IMR-90 (cell line): ENCODE measurements at regions not wholly inside any gene's neighbourhood (a gene's known extent, or its start where the extent isn't known, plus 50 kb on each side); places are given as distances from the start of the nearest gene placed in this dataset.

Experiments used
- ATAC-seq: fragments of 200-7000 bp; cut with Tn5 transposase; 2 replicates; pipeline ENCODE4 v1.9.1; 2020; ENCODE audit warnings: low read depth, mild to moderate bottlenecking, moderate library complexity
- BruUV-seq: library from RNA; stranded (reverse); fragments of 400-500 nt; replicated peaks from 2 replicates; lab custom pipeline; 2021; lab: Mats Ljungman, UMichigan
- CTCF ChIA-PET: fragments of 300-600 bp; formaldehyde crosslinking; extraction: SDS; loops from one replicate; lab custom pipeline; 2021; ENCODE audit warnings: antibody characterized with exemption; lab: Yijun Ruan, JAX
- POLR2A ChIA-PET: fragments of 300-600 bp; sonication (Branson Sonifier 250); formaldehyde crosslinking; loops from one replicate; lab custom pipeline; 2022; ENCODE audit warnings: antibody characterized with exemption; ENCODE audit not compliant: unreplicated experiment; lab: Charles Lee
- DNase-seq: peaks from one replicate; pipeline ENCODE4 v3.0.0; 2013
- H2AFZ ChIP-seq: replicated peaks from 2 replicates; pipeline ENCODE3; 2013; ENCODE audit warnings: low read length, mild to moderate bottlenecking; ENCODE audit not compliant: poor library complexity
- H2AK5ac ChIP-seq: 2 replicates; pipeline ENCODE4 v1.6.1; 2013; ENCODE audit warnings: low read depth, low read length, inconsistent platforms
- H2AK9ac ChIP-seq: replicated peaks from 2 replicates; pipeline ENCODE3; 2013; ENCODE audit warnings: mild to moderate bottlenecking, low read depth, low read length, moderate library complexity; ENCODE audit not compliant: poor library complexity
- H2BK120ac ChIP-seq: 2 replicates; pipeline ENCODE4 v1.6.1; 2013; ENCODE audit warnings: low read depth, low read length, inconsistent platforms
- H2BK15ac ChIP-seq: 3 replicates; pipeline ENCODE4 v1.6.1; 2013; ENCODE audit warnings: low read depth, low read length, inconsistent platforms
- H2BK20ac ChIP-seq: 2 replicates; pipeline ENCODE4 v1.6.1; 2013; ENCODE audit warnings: low read depth, mild to moderate bottlenecking, inconsistent platforms, low read length, moderate library complexity
- H2BK5ac ChIP-seq: 2 replicates; pipeline ENCODE4 v1.6.1; 2013; ENCODE audit warnings: mild to moderate bottlenecking, low read depth, low read length, inconsistent platforms; ENCODE audit not compliant: poor library complexity, severe bottlenecking
- H3K14ac ChIP-seq: replicated peaks from 2 replicates; pipeline ENCODE4 v1.6.1; 2013; ENCODE audit warnings: low read depth, low read length, inconsistent platforms
- H3K18ac ChIP-seq: 2 replicates; pipeline ENCODE4 v1.6.1; 2013; ENCODE audit warnings: low read depth, low read length, control low read depth
- H3K23ac ChIP-seq: 2 replicates; pipeline ENCODE4 v1.6.1; 2013; ENCODE audit warnings: low read depth, low read length, inconsistent platforms
- H3K27ac ChIP-seq: 2 replicates; pipeline ENCODE4 v1.5.1; 2013; ENCODE audit warnings: mild to moderate bottlenecking, control low read depth, low read length; ENCODE audit not compliant: insufficient read depth
- H3K27me3 ChIP-seq: 2 replicates; pipeline ENCODE4 v1.6.1; 2013; ENCODE audit warnings: low read length; ENCODE audit not compliant: control insufficient read depth, insufficient read depth
- H3K36me3 ChIP-seq: 2 replicates; pipeline ENCODE4 v1.6.1; 2013; ENCODE audit warnings: low read length, mixed read lengths; ENCODE audit not compliant: control insufficient read depth, insufficient read depth
- H3K4ac ChIP-seq: 2 replicates; pipeline ENCODE4 v1.6.1; 2013; ENCODE audit warnings: low read depth, low read length, inconsistent platforms
- H3K4me1 ChIP-seq: 2 replicates; pipeline ENCODE4 v1.6.1; 2013; ENCODE audit warnings: low read length, mixed read lengths; ENCODE audit not compliant: control insufficient read depth, insufficient read depth
- H3K4me2 ChIP-seq: 2 replicates; pipeline ENCODE4 v1.6.1; 2013; ENCODE audit warnings: low read depth, mild to moderate bottlenecking, control low read depth, low read length, moderate library complexity
- H3K4me3 ChIP-seq: 2 replicates; pipeline ENCODE4 v1.5.1; 2013; ENCODE audit warnings: low read depth, mild to moderate bottlenecking, control low read depth, low read length, moderate library complexity; ENCODE audit not compliant: insufficient read depth
- H3K56ac ChIP-seq: 2 replicates; pipeline ENCODE4 v1.6.1; 2013; ENCODE audit warnings: low read length, inconsistent platforms; ENCODE audit not compliant: insufficient read depth; ENCODE audit errors: extremely low read depth
- H3K79me1 ChIP-seq, 2 experiments: 2 replicates each; pipeline ENCODE4 v1.6.1; 2013; ENCODE audit warnings: low read length in 2 of 2, inconsistent platforms in 1 of 2, low read depth in 1 of 2
- H3K9ac ChIP-seq: 2 replicates; pipeline ENCODE4 v1.6.1; 2013; ENCODE audit warnings: low read depth, low read length, control low read depth
- H3K9me1 ChIP-seq: 2 replicates; pipeline ENCODE4 v1.6.1; 2013; ENCODE audit warnings: low read length, inconsistent platforms; ENCODE audit not compliant: insufficient read depth
- H3K9me3 ChIP-seq: 2 replicates; pipeline ENCODE4 v1.6.1; 2013; ENCODE audit warnings: low read length; ENCODE audit not compliant: control insufficient read depth, insufficient read depth
- H4K20me1 ChIP-seq: 2 replicates; pipeline ENCODE4 v1.6.1; 2013; ENCODE audit warnings: low read length, inconsistent platforms; ENCODE audit not compliant: insufficient read depth
- H4K5ac ChIP-seq: 2 replicates; pipeline ENCODE4 v1.6.1; 2013; ENCODE audit warnings: mild to moderate bottlenecking, low read depth, low read length, control low read depth
- H4K8ac ChIP-seq, 2 experiments: 2 replicates each; pipeline ENCODE4 v1.6.1; 2013; ENCODE audit warnings: low read depth in 2 of 2, low read length in 2 of 2, control low read depth in 1 of 2, inconsistent platforms in 1 of 2
- H4K91ac ChIP-seq: 2 replicates; pipeline ENCODE4 v1.6.1; 2013; ENCODE audit warnings: low read depth, low read length, inconsistent platforms; ENCODE audit not compliant: insufficient read depth
- BHLHE40 ChIP-seq: fragments of 150-350 bp; IDR thresholded peaks from 2 replicates; pipeline ENCODE4 v1.6.1; 2016; ENCODE audit warnings: mild to moderate bottlenecking, low read depth, low read length
- CEBPB ChIP-seq: IDR thresholded peaks from 2 replicates; pipeline ENCODE4 v1.6.1; 2012; ENCODE audit warnings: low read depth, low read length, improper control_type of control experiment
- CHD1 ChIP-seq: IDR thresholded peaks from 2 replicates; pipeline ENCODE4 v1.6.1; 2012; ENCODE audit warnings: low read depth, low read length, improper control_type of control experiment
- FOS ChIP-seq: fragments of 150-350 bp; IDR thresholded peaks from 2 replicates; pipeline ENCODE4 v1.6.1; 2016; ENCODE audit warnings: low read depth, low read length
- MAFK ChIP-seq: IDR thresholded peaks from 2 replicates; pipeline ENCODE4 v1.6.1; 2012; ENCODE audit warnings: low read depth, low read length, improper control_type of control experiment
- MAZ ChIP-seq: IDR thresholded peaks from 2 replicates; pipeline ENCODE4 v1.6.1; 2012; ENCODE audit warnings: low read depth, mild to moderate bottlenecking, low read length, improper control_type of control experiment, moderate library complexity, borderline replicate concordance
- MXI1 ChIP-seq: IDR thresholded peaks from 2 replicates; pipeline ENCODE4 v1.6.1; 2012; ENCODE audit warnings: low read depth, mild to moderate bottlenecking, low read length, moderate library complexity, borderline replicate concordance
- NFE2L2 ChIP-seq: fragments of 150-350 bp; IDR thresholded peaks from 2 replicates; pipeline ENCODE4 v1.6.1; 2016; ENCODE audit warnings: low read depth, mild to moderate bottlenecking, low read length
- POLR2A ChIP-seq: IDR thresholded peaks from 2 replicates; pipeline ENCODE4 v1.6.1; 2012; ENCODE audit warnings: mild to moderate bottlenecking, low read depth, low read length
- RAD21 ChIP-seq: IDR thresholded peaks from 2 replicates; pipeline ENCODE4 v1.6.1; 2012; ENCODE audit warnings: low read length, improper control_type of control experiment
- RCOR1 ChIP-seq: IDR thresholded peaks from 2 replicates; pipeline ENCODE4 v1.6.1; 2012; ENCODE audit warnings: mild to moderate bottlenecking, low read length, improper control_type of control experiment; ENCODE audit not compliant: insufficient replicate concordance
- RFX5 ChIP-seq: IDR thresholded peaks from 2 replicates; pipeline ENCODE4 v1.8.0; 2012; ENCODE audit warnings: low read depth, mild to moderate bottlenecking, low read length, moderate library complexity
- SMC3 ChIP-seq: fragments of 150-350 bp; IDR thresholded peaks from 2 replicates; pipeline ENCODE4 v1.6.1; 2016; ENCODE audit warnings: low read depth, mild to moderate bottlenecking, antibody characterized with exemption, low read length, moderate library complexity
- dilution Hi-C: fragments of 300-500 bp; cut with HindIII; formaldehyde crosslinking; loops from one replicate; pipeline ENCODE4 v1.14.3; 2018; ENCODE audit warnings: low sequenced_read_pairs; ENCODE audit not compliant: unreplicated experiment
- in situ Hi-C: fragments of 300-500 bp; cut with MboI; formaldehyde crosslinking; loops from 3 replicates; pipeline ENCODE4 v1.14.3; 2019; ENCODE audit warnings: low sequenced_read_pairs, inconsistent platforms, mixed read lengths
- intact Hi-C: fragments of 100-400 bp; cut with micrococcal nuclease; formaldehyde crosslinking; loops from 2 replicates; pipeline ENCODE4 v1.10.0; 2022
- TF ChIP-seq, protein P1 (sequence below): fragments of 150-350 bp; IDR thresholded peaks from 2 replicates; pipeline ENCODE4 v1.6.1; 2016; ENCODE audit warnings: low read depth, mild to moderate bottlenecking, low read length, moderate library complexity, borderline replicate concordance
- TF ChIP-seq, protein P2 (sequence below): conservative IDR thresholded peaks from 2 replicates; pipeline ENCODE4 v1.5.1; 2012; ENCODE audit warnings: mild to moderate bottlenecking, low read depth, low read length, improper control_type of control experiment
- TF ChIP-seq, protein P3 (sequence below): fragments of 150-350 bp; IDR thresholded peaks from 2 replicates; pipeline ENCODE4 v1.6.1; 2017; ENCODE audit warnings: mild to moderate bottlenecking, antibody characterized with exemption, low read length, low read depth

DNA sequence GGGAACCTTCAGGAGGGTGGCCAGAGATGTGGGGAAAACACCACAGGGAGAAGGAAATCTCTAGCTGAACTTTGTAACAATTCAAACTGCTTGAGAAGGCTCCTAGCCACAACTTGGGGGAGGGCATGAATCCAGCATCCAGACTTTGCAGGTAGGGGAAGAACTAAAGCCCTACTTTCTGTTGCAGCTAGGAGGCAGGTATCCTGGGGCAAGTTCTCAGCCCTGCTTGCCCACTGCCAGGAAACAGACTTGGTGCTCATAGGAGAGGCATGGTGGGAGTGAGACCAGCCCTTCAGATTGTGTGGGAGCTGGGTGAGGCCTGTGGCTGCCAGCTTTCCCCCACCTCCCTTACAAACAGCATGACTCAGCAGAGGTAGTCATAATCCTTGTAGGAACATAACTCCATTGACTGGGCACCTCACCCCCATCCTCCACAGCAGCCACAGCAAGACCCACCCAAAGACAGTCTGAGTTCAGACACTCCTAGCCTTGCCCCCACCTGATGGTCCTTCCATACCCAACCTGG is 209.5 kb upstream of the CPEB2 start:
- no peak overlapping the region for H3K56ac ChIP-seq
- intact Hi-C loops = no loop called here
- dilution Hi-C loops = no loop called here

More for the DNA sequence above, 209.5 kb upstream of the CPEB2 start:
- Histone ChIP-seq H2BK120ac (no peak overlapping the region), H2BK20ac (no peak overlapping the region), H3K4me2 (no peak overlapping the region), H3K18ac (no peak overlapping the region), H3K9ac (no peak overlapping the region), H3K9me3 (no peaks in the 10 kb centered on the region), H4K8ac (no peak overlapping the region), H4K5ac (no peak overlapping the region), H3K14ac (no peak overlapping the region), H3K4ac (no peak overlapping the region), H2AK5ac (no peak overlapping the region), H3K27me3 (no peaks in the 10 kb centered on the region), H3K23ac (no peak overlapping the region), H2AK9ac (no peak overlapping the region), H3K27ac (no peak overlapping the region), H3K79me1 (no peaks in the 10 kb centered on the region), H4K20me1 (no peaks in the 10 kb centered on the region), H4K91ac (no peak overlapping the region), H2BK5ac (no peak overlapping the region), H3K4me1 (no peaks in the 10 kb centered on the region), H3K36me3 (no peaks in the 10 kb centered on the region), H3K9me1 (no peaks in the 10 kb centered on the region), H2BK15ac (no peak overlapping the region), H3K4me3 (no peak overlapping the region), H2AFZ (no peak overlapping the region)
- POLR2A ChIA-PET = no interaction called here
- in situ Hi-C loops = no loop called here
- BruUV-seq = no TSS peak
- ATAC-seq (no peak), DNase-seq (no peak)
- TF ChIP-seq CEBPB = no peak
- TF ChIP-seq, protein P1, sequence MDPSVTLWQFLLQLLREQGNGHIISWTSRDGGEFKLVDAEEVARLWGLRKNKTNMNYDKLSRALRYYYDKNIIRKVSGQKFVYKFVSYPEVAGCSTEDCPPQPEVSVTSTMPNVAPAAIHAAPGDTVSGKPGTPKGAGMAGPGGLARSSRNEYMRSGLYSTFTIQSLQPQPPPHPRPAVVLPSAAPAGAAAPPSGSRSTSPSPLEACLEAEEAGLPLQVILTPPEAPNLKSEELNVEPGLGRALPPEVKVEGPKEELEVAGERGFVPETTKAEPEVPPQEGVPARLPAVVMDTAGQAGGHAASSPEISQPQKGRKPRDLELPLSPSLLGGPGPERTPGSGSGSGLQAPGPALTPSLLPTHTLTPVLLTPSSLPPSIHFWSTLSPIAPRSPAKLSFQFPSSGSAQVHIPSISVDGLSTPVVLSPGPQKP = no peak
- no peak for TF ChIP-seq MAZ
- no peak for TF ChIP-seq NFE2L2
- TF ChIP-seq FOS = no peak
- TF ChIP-seq, protein P2, sequence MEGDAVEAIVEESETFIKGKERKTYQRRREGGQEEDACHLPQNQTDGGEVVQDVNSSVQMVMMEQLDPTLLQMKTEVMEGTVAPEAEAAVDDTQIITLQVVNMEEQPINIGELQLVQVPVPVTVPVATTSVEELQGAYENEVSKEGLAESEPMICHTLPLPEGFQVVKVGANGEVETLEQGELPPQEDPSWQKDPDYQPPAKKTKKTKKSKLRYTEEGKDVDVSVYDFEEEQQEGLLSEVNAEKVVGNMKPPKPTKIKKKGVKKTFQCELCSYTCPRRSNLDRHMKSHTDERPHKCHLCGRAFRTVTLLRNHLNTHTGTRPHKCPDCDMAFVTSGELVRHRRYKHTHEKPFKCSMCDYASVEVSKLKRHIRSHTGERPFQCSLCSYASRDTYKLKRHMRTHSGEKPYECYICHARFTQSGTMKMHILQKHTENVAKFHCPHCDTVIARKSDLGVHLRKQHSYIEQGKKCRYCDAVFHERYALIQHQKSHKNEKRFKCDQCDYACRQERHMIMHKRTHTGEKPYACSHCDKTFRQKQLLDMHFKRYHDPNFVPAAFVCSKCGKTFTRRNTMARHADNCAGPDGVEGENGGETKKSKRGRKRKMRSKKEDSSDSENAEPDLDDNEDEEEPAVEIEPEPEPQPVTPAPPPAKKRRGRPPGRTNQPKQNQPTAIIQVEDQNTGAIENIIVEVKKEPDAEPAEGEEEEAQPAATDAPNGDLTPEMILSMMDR = no peak
- TF ChIP-seq RCOR1 = no peak
- no peak for TF ChIP-seq SMC3
- TF ChIP-seq CHD1 = no peak
- no peak for TF ChIP-seq MAFK
- TF ChIP-seq BHLHE40 = no peak
- TF ChIP-seq, protein P3, sequence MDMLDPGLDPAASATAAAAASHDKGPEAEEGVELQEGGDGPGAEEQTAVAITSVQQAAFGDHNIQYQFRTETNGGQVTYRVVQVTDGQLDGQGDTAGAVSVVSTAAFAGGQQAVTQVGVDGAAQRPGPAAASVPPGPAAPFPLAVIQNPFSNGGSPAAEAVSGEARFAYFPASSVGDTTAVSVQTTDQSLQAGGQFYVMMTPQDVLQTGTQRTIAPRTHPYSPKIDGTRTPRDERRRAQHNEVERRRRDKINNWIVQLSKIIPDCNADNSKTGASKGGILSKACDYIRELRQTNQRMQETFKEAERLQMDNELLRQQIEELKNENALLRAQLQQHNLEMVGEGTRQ = no peak
- no peak for TF ChIP-seq MXI1
- TF ChIP-seq RAD21 = no peak
- TF ChIP-seq POLR2A = no peak
- no peak for TF ChIP-seq RFX5
- CTCF ChIA-PET = no interaction called here
